ENCODE measurements at regions not wholly inside any gene's neighbourhood (a gene's known extent, or its start where the extent isn't known, plus 50 kb on each side); places are given as distances from the start of the nearest gene placed in this dataset.

DNA sequence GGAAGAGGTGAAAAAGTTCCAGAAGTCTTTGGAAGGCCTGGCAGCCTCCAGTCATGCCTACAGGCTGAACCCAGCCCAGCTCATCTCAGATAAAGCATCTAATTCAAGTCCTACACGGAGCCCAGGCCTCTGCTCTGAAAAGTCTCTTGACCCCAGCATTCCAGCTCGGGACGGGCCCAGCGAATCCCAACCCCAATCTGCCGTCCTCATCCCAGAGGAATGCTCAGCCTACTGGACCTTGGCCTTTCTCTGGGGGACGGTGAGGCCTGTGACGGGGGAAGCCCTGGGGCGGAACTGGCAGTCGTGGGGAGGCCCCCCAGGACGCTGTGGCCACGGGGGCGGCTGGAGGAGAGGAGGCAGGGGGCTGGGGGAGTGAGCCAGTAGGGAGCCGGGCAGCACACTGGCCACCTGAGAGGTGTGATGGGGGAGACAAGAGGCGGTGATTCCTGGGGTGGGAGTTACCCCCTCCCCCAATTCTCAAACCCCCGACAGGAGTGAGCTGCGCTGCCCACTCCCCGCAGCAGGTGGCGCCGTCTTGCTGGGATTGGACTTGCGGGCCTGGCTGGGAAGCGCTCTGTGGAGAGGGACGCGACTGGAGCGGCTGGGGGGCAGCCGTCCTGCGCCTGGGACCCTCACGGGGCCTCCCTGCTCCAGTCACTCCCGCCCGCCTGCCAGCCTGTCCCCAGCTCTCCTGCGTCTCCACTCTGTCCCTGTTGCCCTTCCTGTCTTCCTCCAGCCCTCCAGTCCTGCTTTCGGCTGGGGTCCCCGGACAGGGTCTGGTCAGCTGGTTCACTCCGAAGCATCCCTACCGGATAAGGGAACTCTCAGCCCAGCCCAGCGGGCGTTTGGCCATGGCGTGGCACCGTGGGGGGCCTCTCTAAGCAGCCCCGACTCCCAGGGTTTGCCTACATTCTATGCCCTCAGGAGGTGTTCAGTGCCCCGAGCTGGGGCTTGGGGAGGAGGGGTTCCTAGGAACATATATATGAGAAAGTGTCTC lies 182.6 kb upstream of the HAAO start (continued):
- TF ChIP-seq, protein P1, sequence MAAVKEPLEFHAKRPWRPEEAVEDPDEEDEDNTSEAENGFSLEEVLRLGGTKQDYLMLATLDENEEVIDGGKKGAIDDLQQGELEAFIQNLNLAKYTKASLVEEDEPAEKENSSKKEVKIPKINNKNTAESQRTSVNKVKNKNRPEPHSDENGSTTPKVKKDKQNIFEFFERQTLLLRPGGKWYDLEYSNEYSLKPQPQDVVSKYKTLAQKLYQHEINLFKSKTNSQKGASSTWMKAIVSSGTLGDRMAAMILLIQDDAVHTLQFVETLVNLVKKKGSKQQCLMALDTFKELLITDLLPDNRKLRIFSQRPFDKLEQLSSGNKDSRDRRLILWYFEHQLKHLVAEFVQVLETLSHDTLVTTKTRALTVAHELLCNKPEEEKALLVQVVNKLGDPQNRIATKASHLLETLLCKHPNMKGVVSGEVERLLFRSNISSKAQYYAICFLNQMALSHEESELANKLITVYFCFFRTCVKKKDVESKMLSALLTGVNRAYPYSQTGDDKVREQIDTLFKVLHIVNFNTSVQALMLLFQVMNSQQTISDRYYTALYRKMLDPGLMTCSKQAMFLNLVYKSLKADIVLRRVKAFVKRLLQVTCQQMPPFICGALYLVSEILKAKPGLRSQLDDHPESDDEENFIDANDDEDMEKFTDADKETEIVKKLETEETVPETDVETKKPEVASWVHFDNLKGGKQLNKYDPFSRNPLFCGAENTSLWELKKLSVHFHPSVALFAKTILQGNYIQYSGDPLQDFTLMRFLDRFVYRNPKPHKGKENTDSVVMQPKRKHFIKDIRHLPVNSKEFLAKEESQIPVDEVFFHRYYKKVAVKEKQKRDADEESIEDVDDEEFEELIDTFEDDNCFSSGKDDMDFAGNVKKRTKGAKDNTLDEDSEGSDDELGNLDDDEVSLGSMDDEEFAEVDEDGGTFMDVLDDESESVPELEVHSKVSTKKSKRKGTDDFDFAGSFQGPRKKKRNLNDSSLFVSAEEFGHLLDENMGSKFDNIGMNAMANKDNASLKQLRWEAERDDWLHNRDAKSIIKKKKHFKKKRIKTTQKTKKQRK (IDR thresholded peaks at IDR 0.05; ENCODE audit: low read depth, low read length): no peak
- TF ChIP-seq HDGF (IDR thresholded peaks at IDR 0.05) (no peak), EGR1 (IDR thresholded peaks at IDR 0.05; ENCODE audit: borderline replicate concordance in 1 of 2, low read depth in 2 of 2, low read length in 2 of 2) (no peak)
- TF ChIP-seq, protein P2, sequence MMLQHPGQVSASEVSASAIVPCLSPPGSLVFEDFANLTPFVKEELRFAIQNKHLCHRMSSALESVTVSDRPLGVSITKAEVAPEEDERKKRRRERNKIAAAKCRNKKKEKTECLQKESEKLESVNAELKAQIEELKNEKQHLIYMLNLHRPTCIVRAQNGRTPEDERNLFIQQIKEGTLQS (IDR thresholded peaks at IDR 0.05; ENCODE audit: borderline replicate concordance, extremely low read depth, low read depth, low read length): no peak

DNA sequence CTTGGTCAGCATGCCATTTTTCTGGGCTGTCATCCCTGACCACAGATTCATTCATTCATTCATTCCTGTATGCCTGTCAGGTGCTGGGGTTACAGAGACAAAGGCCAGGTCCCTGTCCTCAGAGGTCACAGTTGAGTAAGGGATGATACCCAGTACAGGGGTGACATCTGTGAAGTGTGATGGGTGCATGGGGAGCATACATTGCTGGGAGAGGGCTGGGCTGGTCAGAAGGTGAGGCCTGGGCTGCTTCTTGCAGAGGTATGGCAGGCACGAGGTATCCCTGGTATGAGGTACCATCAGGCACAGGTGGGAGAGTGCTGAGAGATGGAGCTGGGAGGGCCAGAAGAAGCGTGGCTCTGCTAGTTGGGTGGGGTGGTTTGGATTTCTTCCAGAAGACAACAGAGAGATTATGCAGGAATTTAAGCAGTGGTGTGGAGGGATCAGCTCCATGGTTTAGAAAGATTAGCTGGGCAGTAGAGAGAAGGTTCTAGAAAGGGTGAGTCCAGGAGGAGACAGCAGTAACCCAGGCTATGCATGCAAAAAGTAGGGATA lies 181.9 kb upstream of the HAAO start:
- no TSS peak for BruUV-seq (replicated peaks)
- Histone ChIP-seq H3K9me3 (replicated peaks; ENCODE audit: control insufficient read depth, insufficient read depth, low read length) (peaks cover 3% of the 10 kb centered on the region; the same call in 2 of the 3 replicates), H3K27ac (ENCODE audit: control insufficient read depth, insufficient read depth) (no peak overlapping the region), H2AFZ (ENCODE audit: control insufficient read depth, low read depth, low read length) (no peak overlapping the region), H3K79me2 (ENCODE audit: control insufficient read depth, insufficient read depth, low read length) (no peaks in the 10 kb centered on the region), H3K4me1 (ENCODE audit: control insufficient read depth, insufficient read depth, low read length) (peaks cover 14% of the 10 kb centered on the region), H3K4me2 (ENCODE audit: control insufficient read depth, insufficient read depth) (no peak overlapping the region), H3K36me3 (ENCODE audit: control insufficient read depth in 2 of 2, insufficient read depth in 2 of 2, low read length in 1 of 2) (no peaks in the 10 kb centered on the region), H3K27me3 (replicated peaks in 1 of 2; ENCODE audit: control insufficient read depth in 2 of 2, insufficient read depth in 2 of 2, low read length in 1 of 2) (peaks cover 0 to 1% of the 10 kb centered on the region in 2 experiments; a peak in 1 of 4 replicates), H3K4me3 (no peak overlapping the region), H3K9ac (ENCODE audit: control insufficient read depth, insufficient read depth, low read length) (no peak overlapping the region), H4K20me1 (ENCODE audit: control insufficient read depth, insufficient read depth) (no peaks in the 10 kb centered on the region)
- intact Hi-C loops (cut with micrococcal nuclease; ENCODE audit: unreplicated experiment) (loop anchor here (2.0 to 10.0 kb wide), 3 partner anchors 153 to 511 kb away; no protein-coding TSS in a partner anchor), in situ Hi-C loops (cut with MboI) (no loop called here)
- RAD21 ChIA-PET (ENCODE audit: unreplicated experiment): interaction anchor here (0.6 to 5.6 kb wide), 14 partner anchors 9 to 619 kb away, joined by 3 to 40 read pairs (median 4); partner anchors contain the start of gene ZFP36L2
- POLR2A ChIA-PET: interaction anchor here (0.6 to 1.2 kb wide), 2 partner anchors 11 to 150 kb away, joined by 3 to 4 read pairs; no protein-coding TSS in a partner anchor
- TF ChIP-seq ZNF24 (IDR thresholded peaks at IDR 0.05): 0 out of 2 replicates have a peak, but pooled peaks have one; percentile 39
- no peak for TF ChIP-seq STAT1 (conservative IDR thresholded peaks at IDR 0.05)
- no peak for ATAC-seq
- WGBS (ENCODE audit: insufficient coverage, insufficient replicate concordance, low lambda C conversion rate, missing lambda C conversion rate): 45% methylated on average over 2 of the region's 2 CpGs
- CTCF ChIA-PET: interaction anchor here (0.6 to 7.2 kb wide), 27 partner anchors 9 to 803 kb away, joined by 3 to 61 read pairs (median 5); no protein-coding TSS in a partner anchor
- FAIRE-seq: no peak
- SMC1A ChIA-PET (ENCODE audit: uncharacterized antibody, unreplicated experiment): interaction anchor here (0.5 to 6.0 kb wide), 15 partner anchors 8 to 567 kb away, joined by 3 to 40 read pairs (median 4); no protein-coding TSS in a partner anchor
- DNase-seq (ENCODE audit: low read depth, low spot score): no peak
